ENCODE measurements at regions not wholly inside any gene's neighbourhood (a gene's known extent, or its start where the extent isn't known, plus 50 kb on each side); places are given as distances from the start of the nearest gene placed in this dataset.

GRCh38 chr15:97140216-97140615 lies 809.7 kb downstream of the NR2F2 start:
- FAIRE-seq, result no peak
- DNase-seq (ENCODE audit: insufficient read length, low spot score), result no peak
- no peak for TF ChIP-seq POLR2A (IDR thresholded peaks at IDR 0.05; ENCODE audit: low read depth, low read length)

GRCh38 chr15:97141360-97141759 lies 810.9 kb downstream of the NR2F2 start:
- DNase-seq (ENCODE audit: insufficient read length, low spot score), result no peak
- FAIRE-seq, result no peak
- no peak for TF ChIP-seq POLR2A (IDR thresholded peaks at IDR 0.05; ENCODE audit: low read depth, low read length)

GRCh38 chr15:97141871-97142270 lies 811.4 kb downstream of the NR2F2 start:
- TF ChIP-seq POLR2A (IDR thresholded peaks at IDR 0.05; ENCODE audit: low read depth, low read length), result no peak
- no peak for DNase-seq (ENCODE audit: insufficient read length, low spot score)
- FAIRE-seq, result no peak

GRCh38 chr15:97143592-97144376 lies 813.3 kb downstream of the NR2F2 start:
- no peak for FAIRE-seq
- no peak for TF ChIP-seq POLR2A (IDR thresholded peaks at IDR 0.05; ENCODE audit: low read depth, low read length)
- no peak for DNase-seq (ENCODE audit: insufficient read length, low spot score)

- FAIRE-seq, result no peak
- DNase-seq (ENCODE audit: insufficient read length, low spot score), result no peak
- TF ChIP-seq POLR2A (IDR thresholded peaks at IDR 0.05; ENCODE audit: low read depth, low read length), result no peak
Measured at GRCh38 chr15:97144377-97144711, 813.8 kb downstream of the NR2F2 start.

GRCh38 chr15:97146929-97147870 lies 813.3 kb upstream of the ARRDC4 start:
- no peak for DNase-seq (ENCODE audit: insufficient read length, low spot score)
- no peak for FAIRE-seq
- TF ChIP-seq POLR2A (IDR thresholded peaks at IDR 0.05; ENCODE audit: low read depth, low read length), result no peak

- no peak for TF ChIP-seq POLR2A (IDR thresholded peaks at IDR 0.05; ENCODE audit: low read depth, low read length)
- FAIRE-seq (no peak), DNase-seq (ENCODE audit: insufficient read length, low spot score) (no peak)
Measured at GRCh38 chr15:97153356-97153965, 807.0 kb upstream of the ARRDC4 start.

GRCh38 chr15:97156739-97157265 lies 803.7 kb upstream of the ARRDC4 start:
- FAIRE-seq (no peak), DNase-seq (ENCODE audit: insufficient read length, low spot score) (no peak)
- no peak for TF ChIP-seq POLR2A (IDR thresholded peaks at IDR 0.05; ENCODE audit: low read depth, low read length)

- TF ChIP-seq POLR2A (IDR thresholded peaks at IDR 0.05; ENCODE audit: low read depth, low read length), result no peak
- DNase-seq (ENCODE audit: insufficient read length, low spot score), result no peak
- no peak for FAIRE-seq
Measured at GRCh38 chr15:97162805-97163495, 797.6 kb upstream of the ARRDC4 start.

- DNase-seq (ENCODE audit: insufficient read length, low spot score) (no peak), FAIRE-seq (no peak)
- TF ChIP-seq POLR2A (IDR thresholded peaks at IDR 0.05; ENCODE audit: low read depth, low read length), result no peak
Measured at GRCh38 chr15:97165205-97165604, 795.3 kb upstream of the ARRDC4 start.

GRCh38 chr15:97168704-97169475 lies 791.6 kb upstream of the ARRDC4 start:
- no peak for DNase-seq (ENCODE audit: insufficient read length, low spot score)

GRCh38 chr15:97171556-97171955 lies 788.9 kb upstream of the ARRDC4 start:
- DNase-seq (ENCODE audit: insufficient read length, low spot score), result no peak
- no peak for TF ChIP-seq POLR2A (IDR thresholded peaks at IDR 0.05; ENCODE audit: low read depth, low read length)
- no peak for FAIRE-seq

More at GRCh38 chr15:97168704-97169475, 791.6 kb upstream of the ARRDC4 start:
- TF ChIP-seq POLR2A (IDR thresholded peaks at IDR 0.05; ENCODE audit: low read depth, low read length), result no peak
- FAIRE-seq, result no peak

Measured in H54 (cell line).